Middle frontal gyrus (tissue), 1 donor: ENCODE measurements at regions not wholly inside any gene's neighbourhood (a gene's known extent, or its start where the extent isn't known, plus 50 kb on each side); places are given as distances from the start of the nearest gene placed in this dataset.

Source experiments
- DNase-seq: peaks from one replicate; pipeline ENCODE4 v3.0.0-alpha.2; 2015; ENCODE audit warnings: low spot score; ENCODE audit errors: extremely low spot score

DNA sequence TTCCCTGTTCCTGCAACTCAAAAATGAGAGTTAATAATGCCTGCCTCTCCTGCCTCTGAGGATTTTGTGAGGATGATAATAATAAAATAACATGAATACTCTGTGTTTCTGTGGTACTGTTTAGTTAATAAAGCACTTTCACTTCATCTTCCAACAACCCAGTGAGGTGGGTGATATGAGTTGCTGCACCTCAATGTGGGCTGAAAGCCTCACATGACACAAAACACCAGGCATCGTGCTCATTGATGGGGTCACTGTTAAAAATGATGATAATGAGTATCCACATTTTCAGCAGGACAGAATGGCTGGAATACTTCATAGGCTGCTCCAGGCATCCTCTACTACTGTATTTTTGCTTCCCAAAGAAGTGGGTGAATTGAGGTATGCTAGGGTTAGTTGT is 222.8 kb upstream of the NRP1 start:
- no peak for DNase-seq

DNA sequence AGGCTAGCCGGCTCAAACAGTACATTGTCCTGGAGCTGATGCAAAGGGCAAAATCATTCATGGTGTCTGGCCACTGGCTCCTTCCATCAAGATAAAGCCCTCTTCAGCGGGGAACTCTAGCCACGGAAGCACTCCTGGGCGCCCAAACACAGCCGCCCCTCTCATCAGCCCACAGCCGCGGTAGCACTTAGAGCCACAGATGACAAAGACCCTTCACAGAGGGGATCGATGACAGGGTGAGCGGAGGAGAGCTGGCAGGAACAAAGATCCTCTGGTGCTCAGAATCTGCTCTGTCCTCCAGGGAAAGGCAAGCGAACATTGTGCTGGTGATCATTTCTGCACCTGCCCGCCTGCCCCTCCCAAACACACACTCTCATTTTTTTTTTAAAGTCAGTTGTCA is 222.2 kb upstream of the NRP1 start:
- DNase-seq = no peak

DNA sequence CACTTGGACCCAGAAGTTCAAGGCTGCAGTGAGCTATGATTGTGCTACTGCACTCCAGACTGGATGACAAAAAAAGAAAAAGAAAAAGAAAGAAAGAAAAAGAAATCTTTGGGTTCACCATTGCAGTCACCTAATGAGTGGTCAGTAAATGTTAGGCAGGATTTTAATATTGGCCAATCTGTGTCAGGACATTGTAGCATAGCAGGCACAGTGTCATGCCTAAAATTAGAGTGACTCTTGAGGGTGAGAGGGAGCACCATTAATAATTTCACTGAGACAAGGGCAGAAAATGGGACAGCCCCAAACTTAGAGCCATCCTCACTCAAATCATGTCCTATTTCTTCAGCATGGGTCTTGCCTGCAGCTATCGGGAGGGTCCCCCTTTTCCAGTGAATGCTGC is 221.6 kb upstream of the NRP1 start:
- no peak for DNase-seq

DNA sequence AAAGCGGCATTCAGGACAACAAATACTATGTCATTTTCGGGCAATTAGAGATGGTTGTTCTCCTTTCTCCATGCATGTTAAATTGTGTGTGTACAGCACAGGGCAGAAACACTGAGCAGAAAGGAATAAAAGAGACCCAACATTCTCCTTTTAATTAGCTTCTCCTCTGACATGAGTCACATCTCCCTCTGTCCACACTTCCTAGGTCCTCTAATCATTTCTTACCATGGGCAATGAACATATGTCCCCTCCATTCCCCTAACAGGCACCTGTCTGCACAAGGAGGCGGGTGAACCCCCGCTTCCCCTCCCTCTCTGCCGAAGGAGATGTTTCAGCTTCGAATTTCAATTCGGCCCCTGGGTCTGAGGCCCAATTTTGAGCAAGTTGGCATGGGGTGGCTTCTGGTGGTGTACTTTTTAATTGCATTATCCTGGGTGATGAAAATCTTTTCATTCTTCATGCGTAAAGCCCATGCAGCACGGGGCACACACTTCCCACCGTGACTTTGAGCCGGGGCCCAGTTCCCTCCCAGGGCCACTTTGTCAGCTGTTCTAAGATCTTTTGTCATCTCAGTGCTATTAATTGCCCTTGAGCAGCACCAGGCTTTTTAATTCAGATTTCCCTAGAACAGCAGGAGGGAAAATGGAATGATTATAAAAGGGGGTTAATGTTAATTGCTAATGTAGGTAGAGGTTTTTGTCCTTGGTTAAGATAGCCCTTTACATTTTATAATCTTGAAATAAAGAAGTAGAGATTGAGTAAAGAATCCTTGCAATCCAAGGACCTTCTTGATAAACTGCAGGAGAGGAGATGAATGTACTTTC is 219.5 kb upstream of the NRP1 start:
- no peak for DNase-seq

DNA sequence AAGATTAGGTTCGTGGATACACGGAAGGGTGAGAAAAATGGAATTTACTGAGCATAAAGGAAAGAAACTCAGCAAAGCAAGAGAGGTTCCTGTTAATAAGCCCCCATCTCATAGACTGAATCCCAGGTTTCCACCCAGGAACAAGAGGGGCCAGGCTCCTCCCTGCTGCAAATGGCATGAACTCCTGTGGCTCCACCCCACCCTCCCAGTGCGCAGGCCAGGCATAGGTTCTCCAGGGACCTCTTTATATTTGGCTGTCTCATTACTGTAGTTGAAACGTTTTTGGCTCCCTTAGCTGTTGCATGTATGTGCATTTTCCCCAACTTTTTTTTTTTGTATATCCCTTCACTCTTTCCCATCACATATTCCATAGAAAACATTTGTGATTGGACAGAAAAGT is 217.8 kb upstream of the NRP1 start:
- DNase-seq = no peak

DNA sequence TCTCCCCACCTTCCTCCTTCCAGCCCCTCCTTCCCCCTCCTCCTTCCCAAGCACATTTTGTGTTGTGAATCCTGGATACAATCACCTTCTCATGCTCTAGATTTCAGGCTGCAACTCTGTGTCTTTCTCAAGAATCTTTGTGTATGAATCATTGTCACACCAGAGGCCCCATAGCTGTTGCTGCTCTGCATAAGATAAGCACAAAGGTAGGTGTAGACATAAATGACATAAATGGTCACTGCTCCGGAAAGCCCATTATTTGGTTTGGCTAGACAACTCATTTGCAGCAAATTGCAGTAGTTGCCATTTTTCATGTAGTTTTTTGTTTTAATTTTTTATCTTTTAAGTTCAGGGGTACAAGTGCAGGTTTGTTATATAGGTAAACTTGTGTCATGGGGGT is 216.3 kb upstream of the NRP1 start:
- DNase-seq = no peak

DNA sequence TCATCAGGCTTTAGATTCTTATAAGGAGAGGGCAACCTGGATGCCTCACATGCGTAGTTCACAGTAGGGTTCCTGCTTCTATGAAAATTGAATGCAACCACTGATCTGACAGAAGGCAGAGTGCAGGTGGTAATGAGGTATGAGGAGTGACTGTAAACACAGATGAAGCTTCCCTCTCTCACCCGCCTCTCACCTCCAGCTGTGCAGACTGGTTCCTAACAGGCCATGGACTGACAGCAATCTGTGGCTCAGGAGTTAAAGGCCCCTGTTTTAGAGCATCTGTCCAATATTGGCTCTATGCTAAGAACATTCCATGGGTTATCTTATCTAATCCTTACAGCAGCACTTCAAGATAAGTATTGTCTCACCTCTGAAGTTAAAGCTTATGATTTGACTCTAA is 213.5 kb upstream of the NRP1 start:
- no peak for DNase-seq

DNA sequence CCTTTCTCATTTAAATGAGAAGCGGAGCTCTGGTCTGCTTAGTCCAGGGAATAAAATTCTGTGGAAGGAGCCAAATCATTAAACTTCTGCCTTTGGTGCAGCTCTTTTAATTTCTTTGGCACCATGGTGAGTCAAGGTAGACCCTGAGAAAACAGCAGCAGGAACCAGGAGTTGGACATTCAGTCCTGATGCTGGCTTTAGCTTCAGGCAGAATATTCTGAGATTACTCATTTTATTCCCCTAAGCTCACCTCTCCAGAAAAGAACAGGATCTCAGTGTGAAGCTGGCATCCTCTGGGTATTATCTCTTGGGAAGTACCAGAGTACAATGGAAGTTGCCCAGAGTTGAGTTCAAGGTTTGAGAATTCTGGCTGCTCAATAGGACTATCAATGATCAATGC is 211.6 kb upstream of the NRP1 start:
- DNase-seq = no peak

DNA sequence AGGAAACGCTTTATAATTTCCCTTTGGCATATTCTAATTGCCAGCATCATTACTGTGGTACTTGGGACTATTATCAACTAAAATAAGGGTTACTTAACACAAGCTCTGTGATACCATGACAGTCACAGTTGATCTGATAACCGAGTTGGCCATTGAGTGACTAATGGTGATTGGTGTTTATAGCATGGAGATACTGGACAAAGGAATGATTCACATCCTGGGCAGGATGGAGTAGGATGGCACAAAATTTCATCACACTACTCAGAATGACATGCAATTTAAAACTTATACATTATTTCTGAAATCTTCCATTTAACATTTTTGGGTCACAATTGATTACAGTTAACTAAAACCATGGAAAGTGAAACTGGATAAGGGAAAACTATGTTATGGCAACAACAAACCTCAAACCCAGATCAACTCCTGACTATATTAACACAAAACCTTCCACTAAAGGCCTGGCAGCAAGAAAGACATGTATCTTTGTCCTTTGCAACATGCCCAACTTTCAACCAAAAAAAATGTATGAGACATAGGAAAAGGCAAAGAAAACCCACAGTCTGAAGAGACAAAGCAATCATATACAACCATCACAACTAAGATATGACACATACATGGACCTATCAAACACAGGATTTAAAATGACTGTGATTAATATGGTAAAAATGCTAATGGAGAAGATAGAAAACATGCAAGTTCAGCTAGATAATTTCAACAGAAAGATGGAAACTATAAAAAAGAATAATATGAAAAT is 208.5 kb upstream of the NRP1 start:
- DNase-seq = no peak

DNA sequence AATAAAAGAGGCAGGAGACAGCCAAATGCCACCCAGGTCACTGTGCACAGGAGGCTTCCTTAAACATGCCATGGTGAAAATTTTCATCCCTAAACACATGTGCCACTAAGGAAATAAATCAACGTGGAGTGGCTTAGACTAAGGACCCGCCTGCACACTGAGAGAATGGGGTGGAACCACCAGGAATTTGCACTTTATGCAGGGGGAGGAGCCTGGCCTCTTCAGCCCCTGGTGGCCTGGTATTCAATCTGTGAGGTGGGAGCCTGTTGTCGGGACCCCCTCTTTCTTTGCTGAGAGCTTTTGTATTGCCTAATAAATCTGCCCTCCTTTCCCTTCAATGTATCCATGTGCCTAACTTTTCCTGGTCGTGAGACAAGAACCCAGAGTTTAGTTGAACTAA is 204.6 kb upstream of the NRP1 start:
- no peak for DNase-seq

DNA sequence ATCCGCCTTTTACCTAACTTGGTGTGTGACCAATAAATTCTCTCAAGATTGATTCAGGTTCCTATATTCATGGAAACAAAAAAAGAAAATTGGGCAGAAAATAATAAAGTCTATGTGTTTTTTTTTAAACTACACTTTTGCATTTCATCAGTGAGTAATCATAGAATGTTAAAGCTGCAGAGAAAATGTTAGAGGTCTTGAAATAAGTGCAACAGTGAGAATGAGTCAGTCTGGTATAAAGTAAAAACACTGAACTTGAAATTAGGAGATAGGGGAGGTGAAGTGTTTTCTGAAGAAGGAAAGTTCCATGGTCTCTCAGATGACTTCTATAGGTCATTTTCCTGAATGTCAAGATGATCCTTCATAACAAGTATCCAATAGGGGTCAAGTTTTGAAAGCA is 202.6 kb upstream of the NRP1 start:
- no peak for DNase-seq

DNA sequence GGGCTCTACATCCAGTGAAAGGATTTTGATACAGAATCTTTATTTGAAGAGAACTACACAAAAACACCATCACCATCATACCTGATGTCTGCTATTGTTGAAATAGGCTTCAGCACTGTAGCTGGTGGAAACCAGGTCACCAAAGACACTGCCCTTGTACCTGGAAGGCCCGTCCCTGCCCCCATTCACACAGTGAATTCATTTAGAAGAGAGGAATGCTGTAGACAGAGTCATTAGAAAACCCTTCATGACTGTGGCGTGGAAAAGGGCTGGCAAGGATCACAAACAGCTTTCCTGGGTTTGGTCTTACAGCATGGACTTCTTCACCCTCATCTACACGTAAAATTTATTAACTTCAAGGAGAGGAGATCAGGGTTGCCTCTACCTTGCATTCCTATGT is 202.0 kb upstream of the NRP1 start:
- DNase-seq = no peak

DNA sequence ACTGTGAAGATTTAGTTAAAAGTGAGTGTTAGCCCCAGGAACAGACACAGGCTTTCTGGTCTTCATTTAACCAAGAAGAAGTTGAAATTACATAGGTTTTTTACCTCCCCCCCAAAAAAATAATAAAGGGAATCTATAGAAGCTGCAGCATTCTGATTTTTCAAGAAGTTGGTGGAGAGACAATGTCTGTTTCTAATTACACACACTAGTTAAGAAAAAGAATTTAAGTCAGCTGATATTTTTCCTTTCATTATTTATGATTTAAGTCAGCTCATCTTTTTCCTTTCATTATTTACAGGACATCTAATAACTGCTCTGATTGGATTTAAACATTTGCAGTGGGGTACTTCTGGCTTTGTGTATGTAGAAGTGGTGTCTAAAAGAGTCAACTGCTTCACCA is 201.4 kb upstream of the NRP1 start:
- DNase-seq = no peak

DNA sequence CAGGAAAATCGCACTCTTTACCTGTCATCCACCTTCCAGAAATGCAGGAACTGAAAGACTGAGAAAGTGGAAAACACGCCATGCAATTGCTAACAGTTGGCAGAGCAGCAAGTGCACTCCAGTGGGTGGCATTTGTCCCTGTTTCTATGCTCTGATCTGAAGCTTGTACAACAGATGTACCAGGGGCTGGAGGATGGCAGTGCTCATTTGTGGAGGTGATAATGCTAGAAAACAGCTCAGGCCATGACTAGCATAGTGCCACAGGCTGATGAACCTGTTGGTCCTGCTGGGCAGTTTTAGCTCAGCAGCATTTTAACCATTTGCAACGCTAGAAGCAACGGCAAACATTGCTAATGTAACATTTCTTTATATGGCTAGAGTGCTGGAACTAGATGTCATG is 199.9 kb upstream of the NRP1 start:
- no peak for DNase-seq

DNA sequence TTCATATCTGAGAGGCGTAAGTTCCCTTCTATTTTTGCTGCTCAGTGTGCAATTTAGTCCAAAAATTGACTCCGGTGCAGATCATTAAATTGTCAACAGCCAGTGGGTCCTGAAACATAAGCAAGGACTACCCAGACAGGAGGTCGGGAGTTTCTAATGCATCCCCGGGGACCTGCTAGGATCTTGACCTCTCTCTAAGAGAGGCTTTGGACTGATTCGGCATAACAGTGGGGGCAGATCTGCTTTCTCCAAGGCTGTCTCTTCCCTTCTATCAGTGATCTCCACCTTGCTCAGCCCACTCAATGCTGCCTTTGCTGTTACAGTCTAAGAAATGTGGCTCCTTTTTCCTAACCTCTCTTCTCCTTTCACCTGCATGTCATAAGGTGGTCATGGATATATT is 199.1 kb upstream of the NRP1 start:
- no peak for DNase-seq

DNA sequence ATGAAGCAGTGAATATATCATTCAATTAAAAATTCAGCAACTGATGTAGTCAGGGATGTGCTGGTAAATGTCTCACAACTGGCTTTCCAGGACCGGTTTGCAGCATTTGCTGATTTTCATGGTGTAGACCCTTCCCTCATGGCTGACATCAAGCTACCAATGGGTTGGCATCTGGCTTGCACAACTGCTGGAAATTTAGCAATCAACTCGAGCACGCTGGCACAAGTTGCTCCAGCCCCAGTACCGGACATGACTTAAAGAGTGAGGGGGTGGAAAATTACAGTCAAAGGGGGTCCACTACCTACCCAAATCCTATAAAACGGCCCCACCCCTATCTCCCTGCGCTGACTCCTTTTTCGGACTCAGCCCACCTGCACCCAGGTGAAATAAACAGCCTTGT is 198.4 kb upstream of the NRP1 start:
- DNase-seq = no peak

DNA sequence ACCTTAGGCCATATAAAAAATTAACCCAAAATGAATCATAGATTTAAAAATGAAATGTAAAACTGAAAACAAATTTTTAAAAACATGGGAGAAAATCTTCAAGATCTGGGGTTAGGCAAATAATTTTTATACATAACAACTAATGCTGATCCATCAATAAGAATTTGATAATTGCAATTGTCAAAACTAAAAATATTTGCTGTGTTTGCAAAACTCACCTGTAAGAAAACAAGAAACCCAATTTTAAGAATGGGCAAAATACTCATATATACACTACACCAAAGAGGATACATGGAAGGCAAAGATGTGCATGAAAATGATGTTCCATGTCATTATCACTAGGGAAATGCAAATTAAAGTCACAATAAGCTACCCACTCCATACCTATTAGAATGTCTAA is 194.8 kb upstream of the NRP1 start:
- no peak for DNase-seq

DNA sequence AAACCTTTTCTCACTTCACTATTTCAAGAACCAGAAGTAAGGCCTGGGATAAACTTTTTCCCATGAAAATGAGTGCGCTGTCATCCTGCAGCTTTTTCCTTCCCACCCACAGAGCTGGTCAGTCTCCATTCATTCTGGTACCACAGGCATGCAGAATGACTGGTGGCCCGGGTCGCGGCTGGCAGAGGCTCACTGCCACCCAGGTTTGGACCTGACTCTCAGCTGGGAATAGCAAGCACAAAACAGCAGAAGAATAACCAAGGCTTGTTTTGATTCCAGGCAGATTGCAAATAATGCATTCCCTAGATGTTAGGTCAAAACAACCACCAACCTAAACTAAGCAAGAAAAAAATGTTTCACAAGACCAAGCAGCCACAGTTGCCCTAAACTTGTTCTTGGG is 190.5 kb upstream of the NRP1 start:
- DNase-seq = no peak

DNA sequence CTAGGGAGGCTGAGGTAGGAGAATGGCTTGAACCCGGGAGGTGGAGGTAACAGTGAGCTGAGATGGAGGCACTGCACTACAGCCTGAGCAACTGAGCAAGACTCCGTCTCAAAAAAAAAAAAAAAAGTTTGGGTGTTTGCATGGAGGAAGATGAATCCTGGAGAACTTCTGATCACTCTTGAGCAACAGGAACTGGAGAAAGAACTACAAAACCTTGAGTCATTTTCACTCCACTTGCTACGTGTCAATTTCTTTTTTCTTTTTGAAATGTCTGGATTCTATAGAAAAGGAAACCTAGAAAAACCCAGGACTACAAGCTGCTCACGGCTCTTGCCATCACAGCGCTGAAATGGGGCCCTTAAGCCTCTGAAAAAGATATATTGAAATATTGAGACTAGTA is 189.6 kb upstream of the NRP1 start:
- no peak for DNase-seq

DNA sequence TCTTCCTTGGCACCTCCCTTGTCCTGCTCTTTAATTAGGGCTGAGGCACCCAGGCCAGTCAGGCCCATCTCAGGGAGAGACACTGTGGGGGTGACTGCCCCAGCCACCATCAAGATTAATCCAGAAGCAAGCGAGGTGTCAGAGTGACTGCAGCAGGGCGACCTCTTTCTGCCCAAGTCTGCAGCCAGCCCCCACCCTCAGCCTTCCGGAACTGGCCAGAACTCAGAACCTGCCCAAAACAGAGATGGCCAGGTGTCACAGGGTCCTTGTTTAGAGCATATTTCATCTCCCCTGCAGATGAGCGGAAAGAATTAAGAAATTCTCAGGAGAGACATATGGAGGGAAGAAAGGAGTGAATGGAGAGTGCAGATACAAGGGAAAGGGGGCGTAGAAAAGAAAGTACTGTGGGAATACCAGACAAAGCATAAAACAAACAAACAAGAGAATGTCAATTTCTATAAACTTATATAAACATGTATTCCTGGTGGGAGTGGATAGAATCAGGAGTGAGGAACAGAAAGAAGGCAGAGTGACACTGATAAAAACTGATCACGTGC is 188.8 kb upstream of the NRP1 start:
- no peak for DNase-seq

DNA sequence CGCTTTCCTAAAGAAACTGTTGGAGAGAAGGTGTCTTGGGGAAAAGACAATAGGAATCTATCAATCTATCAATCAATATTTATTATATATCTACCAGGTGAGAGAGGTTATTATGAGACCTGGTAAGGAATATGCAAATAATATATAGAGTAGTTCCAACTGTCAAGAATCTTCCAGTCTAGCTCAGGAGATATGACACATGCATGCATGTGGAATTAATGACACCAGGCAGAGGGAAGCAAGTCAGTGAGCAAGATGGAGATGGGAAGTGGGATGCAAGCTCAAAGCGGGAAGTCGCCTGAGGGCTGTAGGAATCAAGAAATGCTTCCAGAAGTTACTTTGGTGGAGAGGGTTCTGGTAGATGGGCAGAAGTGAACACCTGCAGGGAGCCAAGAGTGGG is 187.4 kb upstream of the NRP1 start:
- DNase-seq = no peak

DNA sequence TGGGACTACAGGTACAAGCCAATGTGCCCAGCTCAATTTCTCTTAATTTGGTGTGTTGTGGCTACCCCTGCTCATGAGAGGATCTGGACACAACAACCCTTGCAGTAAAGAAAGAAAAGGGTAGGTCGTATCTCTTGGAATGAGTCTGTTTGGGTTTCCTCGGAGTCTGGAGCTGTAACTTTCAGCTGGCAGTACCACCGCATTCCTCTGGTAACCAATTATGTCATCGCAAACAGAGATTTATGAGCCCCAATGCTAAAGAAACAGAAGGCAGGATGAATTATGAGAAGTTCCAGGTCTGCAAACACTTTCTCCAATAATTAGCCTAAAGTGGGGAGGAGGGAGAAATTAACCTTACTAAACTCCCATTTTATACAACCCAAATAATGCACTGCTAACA is 186.6 kb upstream of the NRP1 start:
- DNase-seq = no peak

DNA sequence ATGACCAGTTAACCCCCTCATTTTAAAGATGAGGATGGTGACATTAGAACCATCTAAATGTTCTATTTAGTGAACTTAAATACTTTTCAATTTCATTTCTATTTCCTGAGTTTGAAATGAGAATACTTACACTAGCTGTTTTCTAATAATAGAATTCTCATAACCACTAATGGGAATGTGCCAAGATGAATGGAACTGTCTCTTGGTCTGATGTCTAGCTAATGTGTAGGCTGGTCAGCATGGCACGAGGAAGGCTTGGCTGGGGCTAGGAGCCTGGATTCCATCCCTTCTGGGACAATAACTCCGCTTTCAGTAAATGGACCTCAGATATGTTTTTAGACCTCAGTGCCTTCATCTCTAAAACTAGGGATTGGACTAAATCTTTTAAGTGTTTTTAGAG is 185.8 kb upstream of the NRP1 start:
- no peak for DNase-seq
